Left ventricle myocardium inferior (tissue), 1 donor: ENCODE measurements at regions not wholly inside any gene's neighbourhood (a gene's known extent, or its start where the extent isn't known, plus 50 kb on each side); places are given as distances from the start of the nearest gene placed in this dataset.

Experiments
- DNase-seq: peaks from one replicate; pipeline ENCODE4 v3.0.0-alpha.2; 2020
- H3K27ac ChIP-seq: fragments of 200-600 bp; replicated peaks from 2 replicates; pipeline ENCODE4 v1.8.0; 2021
- H3K27me3 ChIP-seq: fragments of 200-600 bp; 2 replicates; pipeline ENCODE4 v1.8.0; 2021; ENCODE audit warnings: low read depth
- H3K36me3 ChIP-seq: fragments of 200-600 bp; 2 replicates; pipeline ENCODE4 v1.8.0; 2021
- H3K4me1 ChIP-seq: fragments of 200-600 bp; 2 replicates; pipeline ENCODE4 v1.8.0; 2021
- H3K4me3 ChIP-seq: fragments of 200-600 bp; 2 replicates; pipeline ENCODE4 v1.8.0; 2021; ENCODE audit warnings: mild to moderate bottlenecking, moderate library complexity
- H3K9me3 ChIP-seq: fragments of 200-600 bp; replicated peaks from 2 replicates; pipeline ENCODE4 v1.8.0; 2021
- CTCF ChIP-seq: fragments of 200-600 bp; IDR thresholded peaks from 2 replicates; pipeline ENCODE4 v1.8.0; 2021; ENCODE audit warnings: antibody characterized with exemption, mild to moderate bottlenecking, borderline replicate concordance
- intact Hi-C: fragments of 100-400 bp; cut with micrococcal nuclease; formaldehyde crosslinking; loops from one replicate; pipeline ENCODE4 v1.11.0; 2022
- donor health status: DM: no; HTN: yes; CAD: no; lungs with severe emphysema.

- Histone ChIP-seq H3K4me3 (no peak overlapping the region), H3K27ac (peak overlapping the region; percentile 66), H3K9me3 (no peaks in the 10 kb centered on the region), H3K4me1 (peaks cover 35% of the 10 kb centered on the region), H3K27me3 (no peaks in the 10 kb centered on the region), H3K36me3 (no peaks in the 10 kb centered on the region)
- peak; percentile 35 for DNase-seq
- TF ChIP-seq CTCF, result no peak
- intact Hi-C loops, result no loop called here
Observed at GRCh38 chr21:39097335-39097861, 85.9 kb downstream of the PSMG1 start.

- intact Hi-C loops, result no loop called here
- peak overlapping the region; percentile 66 for H3K27ac ChIP-seq
- H3K4me1 ChIP-seq, result peaks cover 35% of the 10 kb centered on the region
- H3K27me3 ChIP-seq, result no peaks in the 10 kb centered on the region
- no peaks in the 10 kb centered on the region for H3K9me3 ChIP-seq
- H3K4me3 ChIP-seq, result no peak overlapping the region
- no peak for DNase-seq
- no peaks in the 10 kb centered on the region for H3K36me3 ChIP-seq
- no peak for TF ChIP-seq CTCF
Observed at GRCh38 chr21:39096754-39097153, 86.5 kb downstream of the PSMG1 start.

GRCh38 chr21:39095681-39096080, 87.6 kb downstream of the PSMG1 start:
- H3K4me3 ChIP-seq, result no peak overlapping the region
- peak overlapping the region; percentile 66 for H3K27ac ChIP-seq
- H3K36me3 ChIP-seq, result no peaks in the 10 kb centered on the region
- no peak for DNase-seq
- intact Hi-C loops, result no loop called here
- TF ChIP-seq CTCF, result no peak
- H3K9me3 ChIP-seq, result no peaks in the 10 kb centered on the region
- no peaks in the 10 kb centered on the region for H3K27me3 ChIP-seq
- H3K4me1 ChIP-seq, result peaks cover 35% of the 10 kb centered on the region

GRCh38 chr21:39094847-39095579, 88.2 kb downstream of the PSMG1 start:
- no peak for DNase-seq
- no peak overlapping the region for H3K4me3 ChIP-seq
- no peaks in the 10 kb centered on the region for H3K36me3 ChIP-seq
- no peaks in the 10 kb centered on the region for H3K27me3 ChIP-seq
- intact Hi-C loops, result no loop called here
- no peaks in the 10 kb centered on the region for H3K9me3 ChIP-seq
- TF ChIP-seq CTCF, result no peak
- H3K27ac ChIP-seq, result peak overlapping the region; percentile 66
- H3K4me1 ChIP-seq, result peaks cover 35% of the 10 kb centered on the region

GRCh38 chr21:39094087-39094780, 89.0 kb downstream of the PSMG1 start:
- intact Hi-C loops, result no loop called here
- DNase-seq, result no peak
- Histone ChIP-seq H3K9me3 (no peaks in the 10 kb centered on the region), H3K4me1 (peaks cover 35% of the 10 kb centered on the region), H3K27me3 (no peaks in the 10 kb centered on the region), H3K27ac (peak overlapping the region; percentile 66), H3K4me3 (no peak overlapping the region), H3K36me3 (no peaks in the 10 kb centered on the region)
- TF ChIP-seq CTCF, result no peak
